Mesenchymal stem cell (in vitro differentiated cells and primary cell): ENCODE measurements at regions not wholly inside any gene's neighbourhood (a gene's known extent, or its start where the extent isn't known, plus 50 kb on each side); places are given as distances from the start of the nearest gene placed in this dataset.

Experiments used
- DNase-seq: peaks from one replicate; pipeline ENCODE4 v3.0.0-alpha.2; 2013
- H2AFZ ChIP-seq: one replicate; pipeline ENCODE4 v1.6.1; 2013; ENCODE audit warnings: low read depth, mild to moderate bottlenecking, control low read depth, inconsistent platforms, low read length, moderate library complexity
- H2AK5ac ChIP-seq: 2 replicates; pipeline ENCODE4 v1.6.1; 2013; ENCODE audit warnings: low read length, moderate library complexity, mild to moderate bottlenecking, inconsistent platforms; ENCODE audit not compliant: severe bottlenecking
- H2BK120ac ChIP-seq: one replicate; pipeline ENCODE4 v1.6.1; 2013; ENCODE audit warnings: low read depth, mild to moderate bottlenecking, inconsistent platforms, low read length, moderate library complexity
- H2BK12ac ChIP-seq, 2 experiments: one replicate each; pipeline ENCODE4 v1.6.1; 2013; ENCODE audit warnings: inconsistent platforms in 2 of 2, low read length in 2 of 2, mild to moderate bottlenecking in 2 of 2, moderate library complexity in 2 of 2, control low read depth in 1 of 2
- H2BK15ac ChIP-seq: one replicate; pipeline ENCODE4 v1.6.1; 2013; ENCODE audit warnings: mild to moderate bottlenecking, low read depth, inconsistent platforms; ENCODE audit not compliant: poor library complexity, severe bottlenecking
- H2BK5ac ChIP-seq: 2 replicates; pipeline ENCODE4 v1.6.1; 2013; ENCODE audit warnings: low read depth, mild to moderate bottlenecking, low read length, control low read depth, inconsistent platforms; ENCODE audit not compliant: poor library complexity, severe bottlenecking
- H3K14ac ChIP-seq, 2 experiments: one replicate each; pipeline ENCODE4 v1.6.1; 2013; ENCODE audit warnings: inconsistent platforms in 2 of 2, low read length in 2 of 2, control low read depth in 1 of 2, mild to moderate bottlenecking in 1 of 2, moderate library complexity in 1 of 2
- H3K18ac ChIP-seq, 2 experiments: one replicate each; pipeline ENCODE4 v1.6.1; 2013; ENCODE audit warnings: inconsistent platforms in 2 of 2, low read length in 2 of 2, control low read depth in 1 of 2, low read depth in 1 of 2, mild to moderate bottlenecking in 1 of 2
- H3K23ac ChIP-seq, 2 experiments: one replicate each; pipeline ENCODE4 v1.6.1; 2013; ENCODE audit warnings: inconsistent platforms in 2 of 2, low read length in 2 of 2, mild to moderate bottlenecking in 2 of 2, moderate library complexity in 2 of 2, control low read depth in 1 of 2
- H3K27ac ChIP-seq: 2 replicates; pipeline ENCODE4 v1.5.1; 2013; ENCODE audit warnings: mild to moderate bottlenecking, moderate library complexity, low read length, control low read depth, inconsistent platforms; ENCODE audit not compliant: poor library complexity, severe bottlenecking
- H3K27me3 ChIP-seq, 2 experiments: 2 replicates each; pipeline versions ENCODE4 v1.6.1 to v1.7.0; 2013; ENCODE audit warnings: low read length in 2 of 2, mild to moderate bottlenecking in 2 of 2, moderate library complexity in 2 of 2, control low read depth in 1 of 2, inconsistent platforms in 1 of 2; ENCODE audit not compliant: control insufficient read depth in 1 of 2, insufficient read depth in 1 of 2
- H3K36me3 ChIP-seq, 2 experiments: 2 replicates each; pipeline versions ENCODE4 v1.6.1 to v1.7.0; 2013; ENCODE audit warnings: low read length in 2 of 2, control low read depth in 1 of 2, inconsistent platforms in 1 of 2, low read depth in 1 of 2, mild to moderate bottlenecking in 1 of 2; ENCODE audit not compliant: insufficient read depth in 2 of 2, control insufficient read depth in 1 of 2
- H3K4ac ChIP-seq, 2 experiments: one replicate each; pipeline ENCODE4 v1.6.1; 2013; ENCODE audit warnings: inconsistent platforms in 2 of 2, low read length in 2 of 2, mild to moderate bottlenecking in 2 of 2, moderate library complexity in 2 of 2, control low read depth in 1 of 2, low read depth in 1 of 2
- H3K4me1 ChIP-seq: 2 replicates; pipeline ENCODE4 v1.6.1; 2013; ENCODE audit warnings: low read depth, low read length, control low read depth; ENCODE audit not compliant: control insufficient read depth, insufficient read depth
- H3K4me2 ChIP-seq: 2 replicates; pipeline ENCODE4 v1.6.1; 2013; ENCODE audit warnings: low read length, mild to moderate bottlenecking, inconsistent platforms; ENCODE audit not compliant: poor library complexity, severe bottlenecking
- H3K4me3 ChIP-seq, 2 experiments: 2 replicates each; pipeline versions ENCODE4 v1.5.1 to v1.7.0; 2013; ENCODE audit warnings: low read length in 2 of 2, mild to moderate bottlenecking in 2 of 2, control low read depth in 1 of 2, low read depth in 1 of 2; ENCODE audit not compliant: insufficient read depth in 1 of 2
- H3K79me1 ChIP-seq: replicated peaks from 2 replicates; pipeline ENCODE4 v1.6.1; 2013; ENCODE audit warnings: mild to moderate bottlenecking, control low read depth, low read length, inconsistent platforms; ENCODE audit not compliant: poor library complexity, severe bottlenecking
- H3K9ac ChIP-seq: 2 replicates; pipeline ENCODE4 v1.7.0; 2013; ENCODE audit warnings: mild to moderate bottlenecking, low read length, moderate library complexity
- H3K9me3 ChIP-seq: 2 replicates; pipeline ENCODE4 v1.7.0; 2013; ENCODE audit warnings: mild to moderate bottlenecking, low read length; ENCODE audit not compliant: control insufficient read depth
- H4K8ac ChIP-seq: one replicate; pipeline ENCODE4 v1.6.1; 2013; ENCODE audit warnings: inconsistent platforms, mild to moderate bottlenecking, low read length, moderate library complexity
- H4K91ac ChIP-seq: one replicate; pipeline ENCODE4 v1.6.1; 2013; ENCODE audit warnings: mild to moderate bottlenecking, low read length, inconsistent platforms
- WGBS: methylation state at CpG from one replicate; pipeline ENCODE4 v1.1.7; 2013; ENCODE audit warnings: mixed read lengths; 5-methylcytosine and 5-hydroxymethylcytosine counted together

DNA sequence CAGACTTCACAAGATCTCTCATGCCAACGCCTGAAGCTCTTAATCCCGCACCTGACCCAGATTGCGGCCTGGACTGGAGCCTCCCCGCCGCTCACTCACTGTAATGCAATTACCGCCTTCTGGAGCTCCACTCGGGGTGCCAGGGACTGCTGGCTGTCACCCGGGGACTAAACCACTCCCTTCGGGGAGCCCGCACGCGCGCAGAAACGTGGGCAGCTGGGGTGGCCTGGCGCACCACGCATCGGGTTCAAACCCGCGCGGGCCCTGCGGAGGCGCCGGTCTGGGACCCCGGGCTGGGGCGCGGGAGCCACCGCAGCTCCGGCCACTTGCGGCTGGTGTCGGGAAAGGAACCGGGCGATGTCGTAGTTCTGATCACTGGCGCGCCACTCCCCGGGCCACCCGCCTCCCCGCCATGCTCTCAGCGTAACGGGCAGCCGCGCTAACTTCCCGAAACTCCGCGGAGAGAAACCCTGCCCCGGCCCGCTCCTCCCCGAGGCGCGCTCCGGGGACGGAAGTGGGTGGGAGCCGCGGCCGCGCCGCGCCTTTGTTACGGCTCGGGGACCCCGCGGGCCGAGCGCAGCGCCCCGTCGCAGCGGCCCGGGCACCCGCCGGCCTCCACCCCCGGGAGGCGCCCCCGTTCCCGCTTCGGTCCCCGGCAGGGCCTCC is 100.3 kb upstream of the SVIL start:
- H3K18ac ChIP-seq, result peak overlapping the region; percentile 94 to 99
- H2AFZ ChIP-seq, result peak overlapping the region; percentile 47
- H3K4ac ChIP-seq, result peak overlapping the region; percentile 93 to 99
- peaks cover 11% of the 10 kb centered on the region for H3K4me1 ChIP-seq
- H3K23ac ChIP-seq, result peak overlapping the region; percentile 54 to 85
- H3K9me3 ChIP-seq, result no peaks in the 10 kb centered on the region
- peak overlapping the region; percentile 100 for H2BK120ac ChIP-seq
- H2BK12ac ChIP-seq, result peak overlapping the region; percentile 62 to 83
- H3K27ac ChIP-seq, result peak overlapping the region; percentile 73
- peak; percentile 54 for DNase-seq
- H3K27me3 ChIP-seq, result no peaks in the 10 kb centered on the region
- H4K91ac ChIP-seq, result peak overlapping the region; percentile 98
- H3K36me3 ChIP-seq, result no peaks in the 10 kb centered on the region
- H2AK5ac ChIP-seq, result no peak overlapping the region
- peak overlapping the region; percentile 97 for H4K8ac ChIP-seq
- peak overlapping the region; percentile 99 for H2BK15ac ChIP-seq
- WGBS, result under 1% methylated on average over 65 of the region's 77 CpGs
- peak overlapping the region; percentile 94 for H3K4me2 ChIP-seq
- H3K79me1 ChIP-seq, result no peaks in the 10 kb centered on the region
- peak overlapping the region; percentile 98 for H2BK5ac ChIP-seq
- peak overlapping the region; percentile 93 for H3K4me3 ChIP-seq
- H3K14ac ChIP-seq, result peak overlapping the region; percentile 77 to 94
- H3K9ac ChIP-seq, result peak overlapping the region; percentile 88

DNA sequence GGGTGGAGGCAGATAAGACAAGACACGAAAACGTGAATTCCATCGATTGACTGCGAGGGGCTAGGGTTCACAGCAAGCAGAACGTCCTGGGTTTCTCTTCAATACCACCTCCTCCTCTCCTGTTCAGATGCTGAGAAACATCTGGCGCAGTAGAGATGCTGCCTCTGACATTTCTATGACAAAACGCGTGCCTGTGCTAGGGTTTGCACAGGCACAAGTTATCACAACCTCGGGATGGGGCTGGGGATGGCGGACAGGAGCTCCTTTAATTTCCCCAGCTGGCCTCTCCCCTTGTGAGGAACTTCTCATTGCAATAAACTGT is 99.8 kb upstream of the SVIL start:
- no peaks in the 10 kb centered on the region for H3K36me3 ChIP-seq

DNA sequence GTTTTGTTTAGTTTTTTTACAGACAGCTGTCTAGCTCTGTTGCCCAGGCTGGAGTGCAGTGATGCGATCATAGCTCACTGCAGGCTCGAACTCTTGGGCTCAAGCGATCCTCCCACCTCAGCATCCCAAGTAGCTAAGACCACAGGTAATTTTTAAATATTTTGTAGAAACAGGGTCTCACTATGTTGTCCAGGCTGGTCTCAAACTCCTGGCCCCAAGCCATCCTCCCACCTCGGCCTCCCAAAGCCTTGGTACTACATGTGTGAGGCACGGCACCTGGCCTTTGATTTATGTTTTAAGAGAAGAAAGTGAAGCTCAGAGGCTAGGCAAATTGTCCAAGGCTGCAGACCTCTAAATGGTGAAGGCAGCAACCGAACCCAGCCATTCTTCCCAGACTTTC is 98.6 kb upstream of the SVIL start:
- Histone ChIP-seq H3K4ac (peak overlapping the region in 1 of 2 experiments; percentile 32), H2BK120ac (no peak overlapping the region), H2AFZ (no peak overlapping the region), H3K4me2 (peak overlapping the region; percentile 94), H3K9me3 (no peaks in the 10 kb centered on the region), H4K8ac (no peak overlapping the region), H3K9ac (no peak overlapping the region), H2BK15ac (no peak overlapping the region), H2BK5ac (no peak overlapping the region), H3K27me3 (no peaks in the 10 kb centered on the region), H4K91ac (no peak overlapping the region), H3K18ac (peak overlapping the region in 1 of 2 experiments; percentile 38), H2BK12ac (peak overlapping the region in 1 of 2 experiments; percentile 51), H3K36me3 (peaks cover 7 to 8% of the 10 kb centered on the region in 2 experiments), H3K27ac (no peak overlapping the region), H3K79me1 (no peaks in the 10 kb centered on the region), H3K23ac (peak overlapping the region in 1 of 2 experiments; percentile 9), H3K14ac (peak overlapping the region in 1 of 2 experiments; percentile 55), H3K4me1 (peaks cover 15% of the 10 kb centered on the region), H2AK5ac (no peak overlapping the region), H3K4me3 (no peak overlapping the region)
- 97% methylated on average over 3 of the region's 6 CpGs for WGBS
- no peak for DNase-seq

More for the DNA sequence above, 99.8 kb upstream of the SVIL start:
- Histone ChIP-seq H2AK5ac (no peak overlapping the region), H4K8ac (peak overlapping the region; percentile 97), H4K91ac (peak overlapping the region; percentile 98), H2BK5ac (peak overlapping the region; percentile 98), H2BK12ac (peak overlapping the region; percentile 29 to 81), H3K9me3 (no peaks in the 10 kb centered on the region), H3K14ac (peak overlapping the region; percentile 61 to 77), H2BK120ac (peak overlapping the region; percentile 100), H3K4me2 (peak overlapping the region; percentile 94), H3K27ac (peak overlapping the region; percentile 73), H2BK15ac (peak overlapping the region; percentile 99), H2AFZ (no peak overlapping the region), H3K18ac (peak overlapping the region; percentile 94 to 99), H3K79me1 (no peaks in the 10 kb centered on the region), H3K9ac (peak overlapping the region; percentile 88), H3K4ac (peak overlapping the region; percentile 93 to 99), H3K23ac (peak overlapping the region in 1 of 2 experiments; percentile 2), H3K27me3 (no peaks in the 10 kb centered on the region), H3K4me3 (peak overlapping the region; percentile 93), H3K4me1 (peaks cover 11% of the 10 kb centered on the region)
- 2% methylated on average over 10 of the region's 10 CpGs for WGBS
- peak; percentile 54 for DNase-seq

DNA sequence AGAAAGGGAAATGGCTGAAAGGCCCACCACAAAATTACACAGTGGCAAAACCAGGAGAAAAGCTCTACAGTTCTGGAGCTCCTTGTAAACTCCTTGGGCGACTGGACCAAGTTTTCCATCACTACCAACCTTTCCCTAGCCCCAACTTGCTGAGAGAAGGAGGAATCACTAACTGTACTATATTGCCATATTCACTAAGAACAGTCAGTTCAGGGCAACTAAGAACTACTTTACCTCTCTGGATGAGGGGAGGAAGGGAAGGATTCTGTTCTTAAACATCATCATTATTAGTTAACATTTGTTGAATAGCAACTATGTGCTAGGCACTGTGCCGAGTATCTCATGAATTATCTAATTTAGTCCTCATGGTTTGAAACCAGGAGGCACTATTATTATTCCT is 98.1 kb upstream of the SVIL start:
- Histone ChIP-seq H3K27ac (no peak overlapping the region), H4K8ac (no peak overlapping the region), H2BK12ac (peak overlapping the region in 1 of 2 experiments; percentile 71), H3K4me1 (peaks cover 15% of the 10 kb centered on the region), H3K4me3 (no peak overlapping the region), H2BK120ac (no peak overlapping the region), H2BK5ac (no peak overlapping the region), H3K79me1 (no peaks in the 10 kb centered on the region), H3K27me3 (no peaks in the 10 kb centered on the region), H3K4ac (no peak overlapping the region), H3K14ac (no peak overlapping the region), H3K18ac (no peak overlapping the region), H3K36me3 (peaks cover 7 to 8% of the 10 kb centered on the region in 2 experiments), H2AK5ac (no peak overlapping the region), H4K91ac (no peak overlapping the region), H2BK15ac (no peak overlapping the region), H3K9me3 (no peaks in the 10 kb centered on the region), H3K9ac (no peak overlapping the region), H2AFZ (no peak overlapping the region), H3K23ac (no peak overlapping the region), H3K4me2 (peak overlapping the region; percentile 54)
- no peak for DNase-seq
- WGBS, result 80% methylated on average over 1 of the region's 2 CpGs
